ENCODE measurements at regions not wholly inside any gene's neighbourhood (a gene's known extent, or its start where the extent isn't known, plus 50 kb on each side); places are given as distances from the start of the nearest gene placed in this dataset.

DNA sequence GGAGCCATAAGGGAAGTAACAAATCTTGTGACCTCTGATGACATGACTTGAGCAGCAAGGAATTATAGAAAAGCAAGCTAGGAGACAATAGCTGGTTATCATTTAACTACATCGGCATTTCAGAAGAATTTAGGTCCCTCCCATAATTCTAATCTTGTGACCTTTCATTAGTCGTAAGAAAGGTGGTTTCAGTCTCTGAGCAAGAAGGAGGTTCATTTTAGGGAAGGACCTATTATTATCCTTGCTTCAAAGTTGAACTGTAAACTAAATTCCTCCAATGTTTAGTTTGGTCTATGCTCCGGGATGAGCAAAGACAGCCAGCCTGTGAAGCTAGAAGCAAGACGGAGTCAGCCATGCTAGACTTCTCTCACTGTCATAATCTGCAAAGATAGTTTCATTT, 159.6 kb downstream of the SLC16A9 start:
- no peak for ATAC-seq

DNA sequence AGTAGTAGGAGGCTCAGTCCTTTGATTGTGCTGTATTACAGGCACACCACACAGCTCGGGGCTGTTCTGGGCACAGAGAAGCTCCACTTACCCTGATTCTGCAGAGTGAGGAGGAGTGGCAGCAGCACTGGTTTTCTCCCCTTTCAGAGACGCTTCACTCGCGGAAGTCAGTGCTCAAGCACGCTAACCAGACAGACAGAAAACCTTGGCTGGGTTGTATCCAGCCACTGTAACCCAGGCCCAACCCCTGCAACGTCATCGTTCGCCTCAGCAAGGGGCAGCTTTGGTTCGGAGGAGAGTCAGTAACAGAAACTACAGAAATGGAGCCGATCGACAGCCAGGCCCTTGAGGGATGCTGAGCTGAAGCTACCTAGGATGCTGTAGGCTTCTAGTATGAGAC, 171.0 kb downstream of the SLC16A9 start:
- ATAC-seq: no peak

GRCh38 chr10:59537501-59537900, 172.1 kb downstream of the SLC16A9 start:
- ATAC-seq: no peak

- peak; percentile 53 for ATAC-seq
These were observed 173.3 kb downstream of the SLC16A9 start for GRCh38 chr10:59536167-59537014.

DNA sequence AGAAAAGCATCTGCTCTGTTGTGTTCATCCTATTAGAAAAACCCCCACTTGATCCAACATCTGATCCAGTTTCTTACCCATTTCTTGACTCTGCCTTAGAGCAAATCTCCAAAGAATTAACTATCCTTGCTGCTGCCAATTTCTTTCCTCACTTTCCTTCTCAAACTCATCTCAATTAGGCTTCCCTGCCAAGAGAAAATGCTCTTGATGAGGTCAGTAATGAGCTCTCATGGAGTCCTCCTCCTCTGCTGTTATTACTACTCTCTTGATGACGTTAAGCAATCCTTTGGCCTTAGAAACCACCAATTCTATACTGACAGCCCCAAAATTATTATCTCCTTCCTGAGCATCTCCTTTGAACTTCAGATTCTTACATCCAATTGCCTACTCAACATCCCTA, 162.0 kb upstream of the FAM13C start:
- ATAC-seq: no peak

DNA sequence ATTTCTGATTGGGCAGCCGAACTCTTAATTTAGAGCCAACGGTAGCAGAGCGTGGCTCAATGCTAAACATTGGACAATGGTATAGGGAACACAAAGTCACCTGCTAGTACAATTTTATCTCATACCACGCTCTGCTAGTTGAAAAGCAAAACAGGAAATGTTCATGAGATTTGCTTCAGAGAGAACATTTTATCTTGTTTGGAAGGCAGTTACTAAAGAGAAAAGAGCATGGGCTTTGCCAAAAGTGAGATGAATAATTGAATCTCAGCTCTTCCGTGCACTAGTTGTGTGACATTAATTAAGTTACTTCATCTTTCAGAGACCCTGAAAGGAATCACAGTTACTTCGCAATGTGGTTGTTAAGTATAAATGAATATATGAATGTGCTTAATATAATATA, 161.5 kb upstream of the FAM13C start:
- no peak for ATAC-seq

DNA sequence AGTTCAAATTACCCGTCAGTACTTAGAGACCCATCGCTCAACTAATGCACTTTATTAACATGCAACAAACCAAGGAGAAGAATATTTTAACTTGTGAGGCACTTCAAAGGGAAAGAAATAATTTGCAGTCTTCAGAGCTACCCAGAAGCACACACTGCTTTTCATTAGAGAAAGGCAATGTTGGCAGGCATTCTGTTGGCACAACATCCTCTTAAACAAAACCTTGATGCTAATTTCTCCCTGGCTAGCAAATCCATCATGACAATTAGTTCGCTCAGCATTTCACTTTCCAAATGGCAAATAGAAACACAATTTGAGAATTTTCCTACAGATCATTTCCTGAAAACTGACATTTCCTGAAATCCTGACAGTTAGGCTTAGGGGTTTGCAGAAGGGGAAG, 155.6 kb upstream of the FAM13C start:
- ATAC-seq: no peak

- ATAC-seq: no peak
These were observed 155.1 kb upstream of the FAM13C start for GRCh38 chr10:59517341-59517899.

DNA sequence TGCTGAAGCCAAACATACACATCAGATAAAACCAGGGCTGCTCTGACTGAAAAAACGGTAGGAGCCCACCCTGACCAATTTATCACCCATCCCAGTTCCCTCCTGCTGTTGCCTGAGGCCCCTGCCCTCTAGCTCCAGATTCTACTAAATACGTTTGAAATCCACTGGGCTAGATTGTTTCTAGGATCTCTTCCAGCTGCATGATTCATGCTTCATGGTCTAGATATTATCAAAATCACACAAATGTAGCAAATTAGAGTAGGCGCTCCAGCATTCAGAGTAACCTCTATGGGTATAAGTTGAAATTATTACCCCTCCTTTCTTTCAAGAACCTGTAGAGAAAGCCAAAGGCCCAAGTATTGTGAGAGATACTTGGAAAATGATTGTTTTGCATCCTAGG, 151.2 kb upstream of the FAM13C start:
- ATAC-seq: no peak

DNA sequence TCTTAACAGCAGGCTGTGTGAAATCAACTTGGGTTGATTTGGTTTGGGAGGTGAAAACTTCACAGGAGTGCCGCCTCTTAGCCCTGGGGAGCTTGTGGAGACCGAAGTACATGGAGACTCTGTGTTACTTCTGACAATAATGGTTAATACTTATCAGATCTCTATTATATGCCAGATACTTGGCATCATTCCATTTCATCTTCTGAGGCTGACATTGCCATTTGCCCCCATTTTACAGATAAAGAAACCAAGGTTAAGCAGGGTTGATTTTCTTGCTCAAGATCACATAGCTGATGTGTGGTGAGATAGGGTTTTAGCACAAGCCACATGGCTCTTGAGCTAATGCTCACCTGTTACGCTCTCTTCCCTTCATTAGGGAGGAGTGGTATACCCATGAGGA, 150.6 kb upstream of the FAM13C start:
- no peak for ATAC-seq

DNA sequence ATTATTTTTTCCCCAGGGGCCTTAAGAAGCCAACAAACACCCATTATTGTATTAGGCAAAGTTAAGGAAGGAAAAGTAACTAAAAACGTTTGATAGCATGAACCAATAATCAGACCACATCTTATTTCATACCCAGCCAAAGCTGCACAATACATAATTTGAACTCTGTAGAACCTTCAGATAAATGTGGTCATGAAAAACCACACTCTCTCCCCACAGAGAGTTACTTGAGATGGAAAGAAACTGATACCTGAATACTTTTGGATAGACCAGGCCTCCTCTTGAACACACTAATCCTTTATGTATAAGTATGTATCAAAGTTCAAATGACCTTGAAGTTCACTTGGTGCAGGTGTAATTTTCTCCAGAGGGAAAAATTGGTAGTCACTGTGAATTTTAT, 146.6 kb upstream of the FAM13C start:
- ATAC-seq: no peak

DNA sequence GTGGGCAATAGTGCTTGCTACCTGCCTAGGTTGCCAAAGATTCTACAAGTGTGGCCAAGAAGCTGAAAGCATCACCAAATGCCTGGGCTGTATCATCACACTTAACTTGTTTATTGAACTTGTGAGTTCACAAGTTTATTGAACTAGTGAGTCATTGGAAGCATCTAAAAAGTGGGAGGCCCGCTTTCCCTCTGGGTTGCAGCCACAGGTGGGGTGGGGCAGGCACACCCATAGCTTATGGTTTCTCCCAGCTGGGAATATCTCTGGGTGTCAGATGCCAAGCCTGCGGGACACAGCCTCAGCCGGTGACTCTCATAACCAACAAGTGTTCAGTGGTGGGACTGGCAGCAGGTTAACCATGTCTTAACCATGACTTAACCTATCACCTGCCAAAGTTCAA, 145.9 kb upstream of the FAM13C start:
- ATAC-seq: peak; percentile 91

- no peak for ATAC-seq
These were observed 143.6 kb upstream of the FAM13C start for GRCh38 chr10:59505926-59506325.

- no peak for ATAC-seq
These were observed 137.1 kb upstream of the FAM13C start for GRCh38 chr10:59499460-59499859.

- no peak for ATAC-seq
These were observed 130.7 kb upstream of the FAM13C start for GRCh38 chr10:59493017-59493416.

DNA sequence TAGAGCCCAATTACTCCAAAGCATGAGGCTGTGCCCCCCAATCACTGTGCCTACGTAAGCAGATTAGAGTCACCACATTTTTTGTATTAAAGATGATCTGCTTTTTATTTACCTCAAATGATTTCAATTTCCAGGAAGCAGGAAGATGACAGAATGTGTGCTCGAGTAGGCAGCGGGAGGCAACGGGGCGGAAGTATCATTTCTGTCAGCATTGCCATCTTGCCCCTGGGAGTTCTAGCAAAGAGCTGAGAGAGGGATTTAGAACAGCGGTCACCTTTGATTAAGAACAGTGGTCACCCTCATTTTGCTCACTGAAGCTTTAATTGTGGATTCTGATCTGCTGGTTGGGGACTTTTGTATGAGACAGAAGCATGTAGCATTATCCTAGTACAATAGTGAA, 117.1 kb upstream of the FAM13C start:
- ATAC-seq: no peak

- ATAC-seq: no peak
These were observed 108.2 kb upstream of the FAM13C start for GRCh38 chr10:59470570-59470969.

DNA sequence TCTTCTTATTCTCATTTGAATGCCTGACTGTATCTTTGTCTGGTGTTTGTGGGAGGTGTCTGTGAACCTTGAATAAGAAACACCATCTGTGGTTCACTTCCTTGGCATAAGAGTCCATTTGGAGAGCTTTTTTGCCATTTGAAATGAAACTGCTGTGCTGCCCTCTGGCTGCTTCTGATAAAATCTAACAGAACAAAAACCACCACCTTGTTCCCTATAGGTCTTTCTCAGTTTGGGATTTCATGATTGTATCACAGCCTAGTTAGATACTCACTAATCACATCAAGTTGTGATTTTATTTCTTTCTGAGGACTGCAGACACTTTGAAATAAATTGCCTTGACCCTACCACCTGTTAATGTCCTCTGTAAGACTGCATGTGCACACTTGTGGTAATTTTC, 102.7 kb upstream of the FAM13C start:
- ATAC-seq: no peak

GRCh38 chr10:59464483-59464882, 102.1 kb upstream of the FAM13C start:
- ATAC-seq: no peak

GRCh38 chr10:59463909-59464308, 101.6 kb upstream of the FAM13C start:
- ATAC-seq: no peak

GRCh38 chr10:59460601-59461000, 98.3 kb upstream of the FAM13C start:
- no peak for ATAC-seq

- ATAC-seq: no peak
These were observed 93.8 kb upstream of the FAM13C start for GRCh38 chr10:59456199-59456598.

- ATAC-seq: no peak
These were observed 92.0 kb upstream of the FAM13C start for GRCh38 chr10:59454171-59454919.

GRCh38 chr10:59448616-59449015, 86.3 kb upstream of the FAM13C start:
- no peak for ATAC-seq

All from esophagus mucosa (tissue), 1 donor.